NCI-H1694 (cell line): ENCODE measurements at regions not wholly inside any gene's neighbourhood (a gene's known extent, or its start where the extent isn't known, plus 50 kb on each side); places are given as distances from the start of the nearest gene placed in this dataset.
"Not testable (repeated sequence)": the region's sequence is repeated elsewhere in the genome, so short reads cannot be mapped to it uniquely, and the experiment has no call there.

Source experiments
- DNase-seq: peaks from one replicate; lab custom pipeline; 2025; lab: John Stamatoyannopoulos, UW

GRCh38 chr5:166185185-166185584 is 2106.3 kb upstream of the WWC1 start:
- DNase-seq: no peak

- DNase-seq: no peak
Measured at GRCh38 chr5:166188501-166189325, 2102.7 kb upstream of the WWC1 start.

DNA sequence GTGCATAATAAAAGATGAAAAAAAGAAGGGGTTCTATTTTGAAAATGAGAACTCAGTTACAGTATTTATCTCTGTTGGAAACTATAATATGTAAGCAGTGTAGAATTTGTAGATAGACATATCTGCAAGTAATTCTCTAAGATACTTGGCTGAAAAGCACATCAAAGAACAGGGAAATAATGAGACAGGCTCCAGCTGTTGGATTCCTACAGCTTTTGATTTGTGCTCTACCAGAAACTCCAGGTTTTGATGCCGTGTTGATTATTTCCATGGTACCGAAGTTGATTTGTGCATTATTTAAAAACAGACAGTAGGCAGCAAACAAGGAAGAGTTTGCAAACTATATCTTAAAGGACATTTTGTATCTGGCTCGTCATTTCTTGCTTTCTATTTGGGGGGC is 2098.7 kb upstream of the WWC1 start:
- DNase-seq: no peak

- DNase-seq: no peak
Measured at GRCh38 chr5:166195981-166196380, 2095.5 kb upstream of the WWC1 start.

DNA sequence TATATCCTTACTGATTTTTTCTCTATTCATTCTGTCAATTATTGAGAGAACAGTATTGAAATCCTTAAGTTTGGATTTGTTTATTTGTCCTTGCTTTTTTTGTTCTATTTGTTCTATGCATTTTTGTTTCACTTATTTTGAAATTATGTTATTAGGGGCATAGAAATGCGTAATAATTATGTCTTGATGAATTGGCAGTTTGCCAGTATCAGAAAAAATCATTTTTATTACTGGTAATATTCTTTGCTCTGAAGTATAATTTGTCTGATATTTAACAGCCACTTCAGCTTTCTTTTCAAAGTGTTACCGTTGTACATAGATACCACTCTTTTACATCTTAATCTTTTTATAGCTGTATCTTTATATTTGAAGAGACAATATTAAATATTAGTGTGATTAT is 2090.9 kb upstream of the WWC1 start:
- DNase-seq: no peak

DNA sequence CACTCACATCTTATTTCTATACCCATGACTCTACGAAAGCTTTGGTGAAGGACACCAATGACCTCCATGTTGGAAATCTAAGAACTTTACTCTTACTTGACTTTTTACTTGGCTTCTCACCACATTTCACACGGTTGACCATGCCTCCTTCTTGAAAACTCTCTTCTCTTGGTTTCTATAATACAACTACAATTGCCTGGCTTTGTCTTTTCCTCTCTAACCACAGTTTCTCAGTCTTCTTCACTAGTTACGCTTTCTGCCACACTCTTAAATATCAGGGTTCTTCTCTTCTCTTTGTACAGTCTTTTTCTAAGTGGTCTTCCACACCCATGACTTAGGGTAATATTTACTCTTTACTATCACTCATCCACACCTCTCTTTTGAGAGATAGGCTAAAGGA is 2079.8 kb upstream of the WWC1 start:
- no peak for DNase-seq

- DNase-seq: no peak
Measured at GRCh38 chr5:166236327-166236726, 2055.1 kb upstream of the WWC1 start.

- DNase-seq: no peak
Measured at GRCh38 chr5:166240705-166241104, 2050.7 kb upstream of the WWC1 start.

DNA sequence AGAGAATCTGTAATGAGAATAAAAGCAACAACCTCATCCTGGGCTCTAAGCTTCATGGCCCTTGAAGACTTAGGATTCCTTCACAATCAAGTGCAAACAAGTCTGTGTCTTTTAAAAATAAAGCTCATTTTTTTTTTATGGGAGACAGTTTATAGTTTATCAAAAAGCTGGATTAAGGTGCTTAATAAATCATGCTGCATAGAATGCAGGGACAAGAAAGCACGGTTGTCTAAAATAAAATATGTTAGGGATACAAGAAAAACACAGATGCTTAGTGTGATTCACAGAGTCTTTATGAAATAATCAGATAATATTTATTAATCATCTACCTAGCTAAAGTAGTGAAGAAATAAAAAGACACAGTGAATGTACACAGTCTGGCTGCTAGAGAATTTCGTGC is 2045.9 kb upstream of the WWC1 start:
- no peak for DNase-seq

- no peak for DNase-seq
Measured at GRCh38 chr5:166251786-166252185, 2039.7 kb upstream of the WWC1 start.

GRCh38 chr5:166257661-166258060 is 2033.8 kb upstream of the WWC1 start:
- no peak for DNase-seq

- no peak for DNase-seq
Measured at GRCh38 chr5:166262395-166262794, 2029.0 kb upstream of the WWC1 start.

DNA sequence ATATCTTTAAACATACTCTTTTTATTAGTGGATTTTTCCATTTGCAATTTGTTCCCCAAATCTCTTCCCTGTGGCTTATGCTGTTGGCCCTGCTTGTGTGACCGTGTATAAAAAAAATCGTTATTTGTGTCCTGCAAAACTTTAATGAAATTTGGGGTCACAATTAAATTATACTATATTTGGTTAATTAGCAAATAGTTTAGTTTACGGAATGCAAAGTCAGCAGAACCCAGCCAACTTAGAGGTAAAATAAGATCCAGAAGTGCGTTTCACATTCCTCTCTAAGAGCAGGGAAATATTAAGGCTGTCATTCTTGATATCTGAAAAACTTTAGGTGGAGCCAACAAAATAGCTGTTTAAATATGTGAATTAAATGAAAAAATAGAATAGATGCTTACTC is 2023.5 kb upstream of the WWC1 start:
- DNase-seq: no peak

DNA sequence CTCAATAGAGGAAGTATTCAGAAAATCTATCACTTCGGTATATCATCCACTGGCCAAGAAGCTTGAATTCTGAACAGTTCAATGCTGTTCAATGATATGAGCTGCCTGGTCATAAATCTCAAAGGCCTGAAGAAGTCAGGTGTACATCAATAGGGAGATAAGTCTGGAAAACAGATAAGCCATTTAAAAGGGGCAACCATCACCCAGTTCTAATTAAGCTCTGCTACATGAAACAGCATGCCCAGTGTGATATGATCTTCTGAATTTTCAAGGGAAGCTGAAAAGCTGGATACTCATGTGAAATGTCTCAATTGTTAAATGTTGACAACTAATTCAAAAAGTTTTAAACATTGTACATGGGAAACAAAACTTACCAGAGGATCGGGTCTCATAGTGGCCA is 2020.7 kb upstream of the WWC1 start:
- no peak for DNase-seq

- no peak for DNase-seq
Measured at GRCh38 chr5:166276006-166276405, 2015.4 kb upstream of the WWC1 start.

DNA sequence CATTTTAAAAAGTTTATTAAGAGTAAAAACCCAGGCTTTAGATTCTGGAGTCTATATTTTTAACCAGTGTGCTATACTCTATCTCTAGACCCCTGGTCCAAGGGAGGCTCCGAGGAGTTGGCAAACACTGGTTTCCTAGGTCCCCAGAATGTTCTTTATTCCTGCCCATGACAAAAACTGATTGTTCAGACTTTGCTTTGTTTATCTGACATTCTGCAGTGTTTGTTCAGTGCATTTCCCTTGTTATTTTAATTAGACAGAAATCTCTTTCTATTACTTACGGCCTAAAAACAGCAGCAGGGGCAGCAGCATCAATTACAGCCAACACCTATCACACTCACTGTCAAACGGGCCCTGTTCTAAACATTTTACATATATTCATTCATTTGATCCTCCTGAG is 2011.6 kb upstream of the WWC1 start:
- no peak for DNase-seq

DNA sequence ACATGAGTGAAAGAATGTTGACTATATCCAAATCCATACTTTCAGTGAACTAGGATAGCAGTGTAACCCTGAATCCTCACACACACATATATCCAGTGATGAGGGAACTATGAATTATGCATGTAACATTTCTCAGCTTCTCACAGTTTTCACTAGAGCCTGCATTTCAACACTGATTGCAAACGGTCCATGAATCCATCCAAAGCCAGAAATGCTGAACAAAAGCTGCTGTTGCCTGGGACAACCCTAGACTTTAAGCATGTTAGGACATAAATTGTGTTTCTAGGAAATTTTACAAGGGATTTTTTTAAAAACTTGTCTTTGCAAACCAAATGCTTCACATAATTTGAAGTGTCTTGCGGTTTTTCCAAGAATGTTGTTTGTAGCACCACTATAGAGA is 2010.0 kb upstream of the WWC1 start:
- no peak for DNase-seq

DNA sequence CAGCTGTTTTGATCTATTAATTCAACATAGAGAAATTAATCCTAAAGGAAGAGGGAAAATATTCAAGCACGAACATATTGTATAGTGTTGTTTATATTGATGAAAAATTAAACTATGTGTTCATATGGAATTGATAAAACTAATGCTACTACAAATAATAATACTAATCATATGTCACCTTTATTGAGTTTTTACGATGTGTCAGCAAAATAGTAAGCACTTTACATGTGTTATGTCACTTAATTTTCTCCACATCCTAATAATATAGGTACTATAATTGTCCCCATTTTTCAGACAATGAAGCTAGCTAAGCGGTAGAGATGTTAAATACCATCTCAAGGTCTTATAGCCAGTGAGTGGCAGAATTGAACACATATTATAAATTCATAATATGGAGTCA is 2008.5 kb upstream of the WWC1 start:
- no peak for DNase-seq

GRCh38 chr5:166285361-166285760 is 2006.1 kb upstream of the WWC1 start:
- DNase-seq: no peak

GRCh38 chr5:166286832-166287231 is 2004.6 kb upstream of the WWC1 start:
- no peak for DNase-seq

- no peak for DNase-seq
Measured at GRCh38 chr5:166287866-166288265, 2003.6 kb upstream of the WWC1 start.

- not testable (repeated sequence) for DNase-seq
Measured at GRCh38 chr5:166291800-166292199, 1999.6 kb upstream of the WWC1 start.

- no peak for DNase-seq
Measured at GRCh38 chr5:166293892-166294291, 1997.6 kb upstream of the WWC1 start.

DNA sequence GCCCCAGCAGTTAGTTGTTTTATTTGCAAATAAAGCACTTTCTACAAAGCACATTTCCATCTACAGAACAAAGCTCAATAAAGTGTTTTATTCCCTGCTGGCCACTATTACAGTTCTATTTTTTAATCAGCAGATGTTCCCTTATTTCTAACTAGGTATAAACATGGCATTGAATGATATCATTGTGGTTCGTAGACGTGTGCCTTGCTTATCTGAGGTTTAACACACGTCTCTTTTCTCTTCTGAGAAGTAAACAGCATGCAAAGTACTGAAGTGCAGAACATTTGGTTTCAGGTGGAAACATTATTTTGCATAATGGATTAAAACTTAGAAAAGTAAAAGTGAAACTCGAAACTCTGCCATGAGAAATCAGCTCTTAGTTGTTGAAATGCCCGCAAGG is 1989.3 kb upstream of the WWC1 start:
- no peak for DNase-seq
